ENCODE measurements at regions not wholly inside any gene's neighbourhood (a gene's known extent, or its start where the extent isn't known, plus 50 kb on each side); places are given as distances from the start of the nearest gene placed in this dataset.

GRCh38 chr20:40844332-40844731, 155.3 kb upstream of the MAFB start:
- no peaks in the 10 kb centered on the region for H3K27me3 ChIP-seq (ENCODE audit: control insufficient read depth, low read length)
- no peaks in the 10 kb centered on the region for H4K20me1 ChIP-seq (ENCODE audit: control insufficient read depth, insufficient read depth, low read depth, low read length)
- no peaks in the 10 kb centered on the region for H3F3A ChIP-seq (ENCODE audit: control insufficient read depth, insufficient read depth)
- H3K9me2 ChIP-seq (replicated peaks; ENCODE audit: control insufficient read depth, low read length): no peaks in the 10 kb centered on the region
- no peaks in the 10 kb centered on the region for H3K36me3 ChIP-seq (ENCODE audit: control insufficient read depth, low read length)
- no peak overlapping the region for H3K27ac ChIP-seq (ENCODE audit: low read depth, low read length)
- H3K9me3 ChIP-seq (ENCODE audit: control insufficient read depth, insufficient read depth, low read length): no peaks in the 10 kb centered on the region
- no peak overlapping the region for H3K4me2 ChIP-seq (ENCODE audit: low read length)
- H3K4me3 ChIP-seq (ENCODE audit: low read length): no peak overlapping the region
- TF ChIP-seq EZH2phosphoT487 (IDR thresholded peaks at IDR 0.05; ENCODE audit: borderline replicate concordance, low read length) (no peak), CTCF (IDR thresholded peaks at IDR 0.05; ENCODE audit: low read depth, low read length, poor library complexity, severe bottlenecking) (no peak)
- H3K79me2 ChIP-seq (ENCODE audit: control insufficient read depth, low read length): no peaks in the 10 kb centered on the region
- no peaks in the 10 kb centered on the region for H3K4me1 ChIP-seq (ENCODE audit: control insufficient read depth, low read length)

GRCh38 chr20:40848096-40848495, 159.1 kb upstream of the MAFB start:
- no peaks in the 10 kb centered on the region for H3K27me3 ChIP-seq (ENCODE audit: control insufficient read depth, low read length)
- no peaks in the 10 kb centered on the region for H4K20me1 ChIP-seq (ENCODE audit: control insufficient read depth, insufficient read depth, low read depth, low read length)
- H3K9me2 ChIP-seq (replicated peaks; ENCODE audit: control insufficient read depth, low read length): no peaks in the 10 kb centered on the region
- H3K79me2 ChIP-seq (ENCODE audit: control insufficient read depth, low read length): no peaks in the 10 kb centered on the region
- no peak overlapping the region for H3K27ac ChIP-seq (ENCODE audit: low read depth, low read length)
- no peaks in the 10 kb centered on the region for H3F3A ChIP-seq (ENCODE audit: control insufficient read depth, insufficient read depth)
- no peak for TF ChIP-seq EZH2phosphoT487 (IDR thresholded peaks at IDR 0.05; ENCODE audit: borderline replicate concordance, low read length)
- no peak for TF ChIP-seq CTCF (IDR thresholded peaks at IDR 0.05; ENCODE audit: low read depth, low read length, poor library complexity, severe bottlenecking)
- H3K9me3 ChIP-seq (ENCODE audit: control insufficient read depth, insufficient read depth, low read length): no peaks in the 10 kb centered on the region
- no peaks in the 10 kb centered on the region for H3K36me3 ChIP-seq (ENCODE audit: control insufficient read depth, low read length)
- H3K4me2 ChIP-seq (ENCODE audit: low read length): no peak overlapping the region
- H3K4me3 ChIP-seq (ENCODE audit: low read length): no peak overlapping the region
- H3K4me1 ChIP-seq (ENCODE audit: control insufficient read depth, low read length): no peaks in the 10 kb centered on the region

GRCh38 chr20:40848526-40848925, 159.5 kb upstream of the MAFB start:
- H3K4me3 ChIP-seq (ENCODE audit: low read length): no peak overlapping the region
- no peaks in the 10 kb centered on the region for H4K20me1 ChIP-seq (ENCODE audit: control insufficient read depth, insufficient read depth, low read depth, low read length)
- H3K27ac ChIP-seq (ENCODE audit: low read depth, low read length): no peak overlapping the region
- no peaks in the 10 kb centered on the region for H3K4me1 ChIP-seq (ENCODE audit: control insufficient read depth, low read length)
- H3F3A ChIP-seq (ENCODE audit: control insufficient read depth, insufficient read depth): no peaks in the 10 kb centered on the region
- no peaks in the 10 kb centered on the region for H3K9me2 ChIP-seq (replicated peaks; ENCODE audit: control insufficient read depth, low read length)
- no peaks in the 10 kb centered on the region for H3K27me3 ChIP-seq (ENCODE audit: control insufficient read depth, low read length)
- no peaks in the 10 kb centered on the region for H3K36me3 ChIP-seq (ENCODE audit: control insufficient read depth, low read length)
- no peak overlapping the region for H3K4me2 ChIP-seq (ENCODE audit: low read length)
- H3K9me3 ChIP-seq (ENCODE audit: control insufficient read depth, insufficient read depth, low read length): no peaks in the 10 kb centered on the region
- no peaks in the 10 kb centered on the region for H3K79me2 ChIP-seq (ENCODE audit: control insufficient read depth, low read length)
- TF ChIP-seq EZH2phosphoT487 (IDR thresholded peaks at IDR 0.05; ENCODE audit: borderline replicate concordance, low read length): no peak
- TF ChIP-seq CTCF (IDR thresholded peaks at IDR 0.05; ENCODE audit: low read depth, low read length, poor library complexity, severe bottlenecking): no peak

- Histone ChIP-seq H3K9me2 (replicated peaks; ENCODE audit: control insufficient read depth, low read length) (no peaks in the 10 kb centered on the region), H4K20me1 (ENCODE audit: control insufficient read depth, insufficient read depth, low read depth, low read length) (no peaks in the 10 kb centered on the region), H3K36me3 (ENCODE audit: control insufficient read depth, low read length) (no peaks in the 10 kb centered on the region), H3K9me3 (ENCODE audit: control insufficient read depth, insufficient read depth, low read length) (no peaks in the 10 kb centered on the region), H3F3A (ENCODE audit: control insufficient read depth, insufficient read depth) (no peaks in the 10 kb centered on the region), H3K27me3 (ENCODE audit: control insufficient read depth, low read length) (no peaks in the 10 kb centered on the region), H3K4me2 (ENCODE audit: low read length) (no peak overlapping the region), H3K79me2 (ENCODE audit: control insufficient read depth, low read length) (no peaks in the 10 kb centered on the region), H3K27ac (ENCODE audit: low read depth, low read length) (no peak overlapping the region), H3K4me3 (ENCODE audit: low read length) (no peak overlapping the region), H3K4me1 (ENCODE audit: control insufficient read depth, low read length) (no peaks in the 10 kb centered on the region)
- TF ChIP-seq EZH2phosphoT487 (IDR thresholded peaks at IDR 0.05; ENCODE audit: borderline replicate concordance, low read length): no peak
Measured at GRCh38 chr20:40849456-40849855, 160.4 kb upstream of the MAFB start.
